Endothelial cell of umbilical vein (primary cell): ENCODE measurements at regions not wholly inside any gene's neighbourhood (a gene's known extent, or its start where the extent isn't known, plus 50 kb on each side); places are given as distances from the start of the nearest gene placed in this dataset.

Experiments
- EZH2 ChIP-seq: IDR thresholded peaks from 2 replicates; pipeline ENCODE4 v1.6.1; 2012; ENCODE audit warnings: borderline replicate concordance, low read depth, mild to moderate bottlenecking, moderate library complexity, low read length, inconsistent platforms; ENCODE audit not compliant: severe bottlenecking
- FOS ChIP-seq: IDR thresholded peaks from 2 replicates; pipeline ENCODE4 v1.6.1; 2011; ENCODE audit warnings: mild to moderate bottlenecking, low read length, moderate library complexity, borderline replicate concordance; ENCODE audit not compliant: insufficient read depth
- JUN ChIP-seq: IDR thresholded peaks from 2 replicates; pipeline ENCODE4 v1.6.1; 2011; ENCODE audit warnings: borderline replicate concordance, low read depth; ENCODE audit not compliant: insufficient read length, insufficient read depth
- MYC ChIP-seq: IDR thresholded peaks from one replicate; pipeline ENCODE4 v1.6.1; 2011; ENCODE audit warnings: mild to moderate bottlenecking, low read depth, low read length
- POLR2A ChIP-seq: IDR thresholded peaks from 2 replicates; pipeline ENCODE4 v1.6.1; 2012; ENCODE audit warnings: low read depth, mild to moderate bottlenecking, control low read depth, low read length
- POLR2AphosphoS5 ChIP-seq: IDR thresholded peaks from 2 replicates; pipeline ENCODE4 v1.6.1; 2012; ENCODE audit warnings: low read depth, mild to moderate bottlenecking, control low read depth, low read length, moderate library complexity; ENCODE audit not compliant: insufficient read depth
- TF ChIP-seq, protein P1 (sequence below), 2 donors: IDR thresholded peaks; 1 replicate in 1 of 2; 2 replicates in 1 of 2; pipeline ENCODE4 v1.5.1; 2011; ENCODE audit warnings: low read length in 2 of 2, mild to moderate bottlenecking in 2 of 2, moderate library complexity in 2 of 2, control low read depth in 1 of 2, inconsistent platforms in 1 of 2, low read depth in 1 of 2; ENCODE audit not compliant: insufficient read depth in 1 of 2; ENCODE audit errors: extremely low read depth in 1 of 2
- TF ChIP-seq, protein P2 (sequence below): IDR thresholded peaks from 2 replicates; pipeline ENCODE4 v1.6.1; 2011; ENCODE audit not compliant: insufficient read depth, insufficient read length

DNA sequence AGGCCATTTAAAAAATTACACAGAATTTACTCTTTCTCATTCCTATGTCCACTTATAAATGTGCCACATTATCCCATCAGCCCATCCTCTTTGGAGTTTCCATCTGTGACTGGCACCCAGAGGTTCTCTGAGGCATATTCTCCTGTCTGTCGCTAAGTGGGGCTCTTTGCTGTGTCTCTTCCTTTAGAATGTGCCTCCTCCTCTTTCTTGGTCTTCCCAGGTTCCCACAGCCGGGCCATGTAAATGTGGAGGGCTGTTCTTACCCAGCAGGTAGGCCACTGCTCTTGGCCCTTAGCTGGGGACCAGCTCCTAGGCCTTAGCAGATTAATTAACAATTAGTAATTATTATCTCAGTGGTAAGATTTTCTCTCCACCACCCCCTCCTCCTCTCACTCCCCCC, 167.0 kb downstream of the INSIG2 start:
- TF ChIP-seq POLR2AphosphoS5 (no peak), MYC (no peak), POLR2A (no peak), JUN (no peak), EZH2 (no peak), FOS (no peak)
- TF ChIP-seq, protein P1, sequence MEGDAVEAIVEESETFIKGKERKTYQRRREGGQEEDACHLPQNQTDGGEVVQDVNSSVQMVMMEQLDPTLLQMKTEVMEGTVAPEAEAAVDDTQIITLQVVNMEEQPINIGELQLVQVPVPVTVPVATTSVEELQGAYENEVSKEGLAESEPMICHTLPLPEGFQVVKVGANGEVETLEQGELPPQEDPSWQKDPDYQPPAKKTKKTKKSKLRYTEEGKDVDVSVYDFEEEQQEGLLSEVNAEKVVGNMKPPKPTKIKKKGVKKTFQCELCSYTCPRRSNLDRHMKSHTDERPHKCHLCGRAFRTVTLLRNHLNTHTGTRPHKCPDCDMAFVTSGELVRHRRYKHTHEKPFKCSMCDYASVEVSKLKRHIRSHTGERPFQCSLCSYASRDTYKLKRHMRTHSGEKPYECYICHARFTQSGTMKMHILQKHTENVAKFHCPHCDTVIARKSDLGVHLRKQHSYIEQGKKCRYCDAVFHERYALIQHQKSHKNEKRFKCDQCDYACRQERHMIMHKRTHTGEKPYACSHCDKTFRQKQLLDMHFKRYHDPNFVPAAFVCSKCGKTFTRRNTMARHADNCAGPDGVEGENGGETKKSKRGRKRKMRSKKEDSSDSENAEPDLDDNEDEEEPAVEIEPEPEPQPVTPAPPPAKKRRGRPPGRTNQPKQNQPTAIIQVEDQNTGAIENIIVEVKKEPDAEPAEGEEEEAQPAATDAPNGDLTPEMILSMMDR (IDR thresholded peaks at IDR 0.05; ENCODE audit: extremely low read depth in 1 of 2, insufficient read depth in 1 of 2, low read depth in 1 of 2, low read length in 2 of 2), result no peak
- TF ChIP-seq, protein P2, sequence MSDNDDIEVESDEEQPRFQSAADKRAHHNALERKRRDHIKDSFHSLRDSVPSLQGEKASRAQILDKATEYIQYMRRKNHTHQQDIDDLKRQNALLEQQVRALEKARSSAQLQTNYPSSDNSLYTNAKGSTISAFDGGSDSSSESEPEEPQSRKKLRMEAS, result no peak
